Endometrium (tissue), 2 donors: ENCODE measurements at regions not wholly inside any gene's neighbourhood (a gene's known extent, or its start where the extent isn't known, plus 50 kb on each side); places are given as distances from the start of the nearest gene placed in this dataset.
"Not testable (repeated sequence)": the region's sequence is repeated elsewhere in the genome, so short reads cannot be mapped to it uniquely, and the experiment has no call there.

Experiments used
- FAIRE-seq: peaks from 2 replicates; lab custom pipeline; 2012; peaks lifted over from hg19 to GRCh38; lab: Jason Lieb, UNC
- donor health status: control.
- donor health status: control.

DNA sequence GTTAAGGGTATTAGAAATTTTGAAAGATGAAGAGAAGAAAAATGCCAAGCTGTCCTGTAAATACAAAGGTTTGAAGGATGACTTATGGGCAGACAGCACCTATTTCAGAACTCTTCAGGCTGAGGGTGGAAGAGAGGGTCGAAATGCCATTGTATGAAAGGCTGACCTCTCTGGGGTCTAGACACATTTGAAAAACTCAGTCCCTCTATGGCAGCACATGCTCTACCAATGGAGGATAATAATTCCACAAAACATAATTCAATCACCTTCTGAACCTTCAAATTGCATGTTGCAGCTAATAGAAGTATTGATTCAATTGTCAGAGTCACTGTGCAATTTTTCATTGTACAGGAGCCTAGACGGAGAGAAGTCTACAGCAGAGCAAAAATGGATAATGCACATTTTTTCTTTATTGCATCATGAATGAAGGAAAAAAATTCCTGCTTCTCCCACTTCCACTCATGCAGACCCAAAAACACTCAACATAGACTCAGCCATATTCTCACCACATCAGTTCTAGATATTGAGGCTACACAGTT, 569.1 kb downstream of the TBL1XR1 start:
- no peak for FAIRE-seq

DNA sequence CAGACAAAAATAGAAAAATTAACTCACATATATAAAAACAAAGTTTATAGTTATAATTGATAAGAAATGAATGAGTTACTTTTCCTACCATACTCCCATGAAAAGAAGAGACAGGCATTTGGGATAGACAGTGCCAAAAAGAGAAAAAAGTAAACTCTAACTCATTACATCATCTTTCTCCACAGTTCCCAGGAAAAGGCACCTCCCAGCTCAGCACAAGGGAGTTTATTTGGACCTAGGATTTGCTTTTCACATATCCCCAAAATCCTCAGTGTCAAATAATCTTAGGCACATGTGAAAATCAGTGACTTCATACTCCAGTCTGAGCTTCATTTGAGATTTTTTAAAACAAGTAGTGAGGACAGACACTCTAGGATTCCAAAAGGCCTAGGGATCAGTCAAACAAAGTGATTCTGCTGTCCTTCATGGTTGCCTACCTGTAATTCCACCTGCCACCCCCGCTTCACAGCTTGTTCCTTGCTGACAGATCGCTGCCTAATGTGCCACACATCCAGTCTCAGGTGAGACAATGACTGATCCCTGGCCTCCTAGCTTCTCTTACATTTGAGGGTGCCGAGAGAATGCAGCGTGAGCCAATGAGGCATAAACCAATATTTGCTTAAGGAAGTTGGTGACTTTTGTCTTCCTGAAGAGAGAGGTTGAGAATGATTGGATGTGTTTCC, 573.7 kb downstream of the TBL1XR1 start:
- no peak for FAIRE-seq

DNA sequence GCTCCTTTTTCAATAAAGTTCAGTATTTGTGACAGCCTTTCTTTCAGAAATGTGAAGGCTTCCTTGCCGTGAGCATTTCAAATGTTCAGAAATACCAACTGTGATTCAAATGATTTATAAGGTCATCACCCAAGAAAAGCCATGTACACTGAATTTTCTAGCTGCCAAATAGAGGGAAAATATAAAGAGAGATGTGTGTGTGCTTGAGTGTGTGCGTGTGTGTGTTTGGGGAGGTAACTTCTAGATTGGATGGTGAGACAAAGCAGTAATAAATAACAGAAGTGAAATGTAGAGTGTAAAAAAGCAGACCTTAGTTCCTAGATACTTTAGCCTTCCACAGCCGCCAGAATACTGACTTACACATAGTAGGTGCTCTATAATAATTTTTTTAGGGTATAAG, 577.4 kb downstream of the TBL1XR1 start:
- no peak for FAIRE-seq

DNA sequence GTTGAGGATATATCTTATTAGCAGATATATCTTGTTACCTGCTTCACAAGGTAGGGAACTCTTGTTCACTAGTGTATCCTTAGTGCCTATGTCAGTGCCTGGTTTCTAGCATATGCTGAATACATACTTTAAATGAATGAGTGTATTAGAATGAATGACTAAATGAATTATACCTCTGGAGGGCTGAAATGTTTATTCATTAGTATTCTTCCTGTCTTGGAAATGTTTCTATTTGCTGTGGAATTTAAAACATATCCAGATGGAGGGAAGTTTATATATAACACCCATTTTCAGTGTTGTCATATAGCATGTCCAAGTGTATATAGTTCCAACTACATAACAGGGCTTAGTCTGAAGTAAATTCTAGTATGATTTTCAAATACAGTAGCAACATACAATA, 581.5 kb downstream of the TBL1XR1 start:
- no peak for FAIRE-seq

DNA sequence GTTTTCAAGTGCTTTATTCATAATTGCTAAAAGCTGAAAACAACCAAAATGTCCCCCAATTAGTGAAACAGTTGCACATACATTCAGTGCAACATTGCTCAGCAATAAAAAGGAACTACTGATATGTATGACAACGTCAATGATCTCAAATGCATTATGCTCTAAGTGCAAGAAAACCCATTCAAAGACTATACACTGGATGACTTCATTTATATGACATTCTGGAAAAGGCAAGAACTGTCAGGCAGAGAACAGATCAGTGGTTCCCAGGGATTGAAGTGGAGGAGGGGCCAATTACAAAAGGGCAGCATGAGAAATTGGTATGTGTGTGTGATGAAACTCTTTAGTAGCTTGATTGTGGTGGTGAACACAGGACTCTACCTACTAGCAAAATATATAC, 585.6 kb downstream of the TBL1XR1 start:
- no peak for FAIRE-seq

DNA sequence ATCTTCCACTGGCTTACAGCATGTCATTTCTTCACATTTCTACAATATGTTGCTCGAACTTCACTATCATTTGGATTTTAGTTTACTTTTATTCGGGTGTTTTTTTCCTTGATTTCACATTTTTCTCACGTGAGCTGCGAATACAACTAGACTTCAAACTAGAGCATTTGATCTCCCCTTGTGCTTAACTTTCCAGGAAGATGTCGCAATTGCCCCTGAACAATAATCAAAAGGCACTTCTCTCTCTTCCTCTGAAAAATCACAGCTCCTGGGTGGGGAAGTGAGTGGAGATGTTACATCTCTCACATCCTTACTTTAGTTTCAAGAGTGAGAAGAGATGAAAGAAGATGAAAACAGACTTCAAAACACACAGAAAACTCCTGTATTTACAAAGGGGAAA, 587.9 kb downstream of the TBL1XR1 start:
- no peak for FAIRE-seq

DNA sequence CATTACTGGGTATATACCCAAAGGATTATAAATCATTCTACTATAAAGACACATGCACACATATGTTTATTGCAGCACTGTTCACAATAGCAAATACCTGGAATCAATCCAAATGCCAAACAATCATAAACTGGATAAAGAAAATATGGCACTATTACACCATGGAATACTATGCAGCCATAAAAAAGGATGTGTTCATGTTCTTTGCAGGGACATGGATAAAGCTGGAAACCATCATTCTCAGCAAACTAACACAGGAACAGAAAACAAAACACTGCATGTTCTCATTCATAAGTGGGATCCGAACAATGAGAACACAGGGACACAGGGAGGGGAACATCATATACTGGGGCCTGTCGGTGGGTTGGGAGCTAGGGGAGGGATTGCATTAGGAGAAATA, 591.7 kb downstream of the TBL1XR1 start:
- not testable (repeated sequence) for FAIRE-seq

DNA sequence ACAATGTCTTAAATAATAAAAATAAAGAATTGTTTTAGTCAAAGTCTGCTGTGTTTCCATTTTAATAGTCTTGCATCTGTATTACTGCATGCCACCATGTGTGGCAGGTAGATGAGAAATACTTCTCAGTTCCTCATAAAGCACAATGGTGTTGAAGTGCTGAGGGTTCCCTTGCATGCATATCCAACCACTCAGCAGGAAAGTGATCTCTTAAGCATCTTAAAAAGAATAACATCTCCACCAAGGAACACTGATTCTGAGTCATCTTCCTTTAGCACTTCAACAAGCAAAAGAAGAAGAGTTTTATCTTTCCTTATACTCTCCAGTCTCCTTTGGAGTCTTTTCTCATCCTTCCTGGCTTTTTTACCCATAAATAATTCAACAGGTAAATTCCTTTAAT, 602.0 kb downstream of the TBL1XR1 start:
- FAIRE-seq, result no peak

DNA sequence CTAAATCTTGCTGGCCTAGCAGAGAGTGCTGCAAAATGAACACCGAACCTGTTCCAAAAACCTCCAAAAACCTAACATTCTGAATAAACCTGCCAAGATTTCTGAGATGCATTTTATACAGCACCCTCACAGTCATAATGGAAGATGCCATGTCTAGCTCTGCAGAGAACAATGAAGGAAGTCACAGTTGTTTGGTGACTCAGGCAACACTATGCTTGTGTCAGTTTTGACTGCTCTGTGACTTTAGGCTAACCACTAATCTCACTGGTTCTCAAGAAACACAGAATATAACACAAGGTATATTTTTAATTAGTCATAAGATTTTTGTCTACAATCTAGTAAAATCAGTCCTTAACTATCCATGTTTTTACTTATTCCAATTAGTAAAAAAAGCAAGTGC, 606.6 kb downstream of the TBL1XR1 start:
- FAIRE-seq, result no peak

DNA sequence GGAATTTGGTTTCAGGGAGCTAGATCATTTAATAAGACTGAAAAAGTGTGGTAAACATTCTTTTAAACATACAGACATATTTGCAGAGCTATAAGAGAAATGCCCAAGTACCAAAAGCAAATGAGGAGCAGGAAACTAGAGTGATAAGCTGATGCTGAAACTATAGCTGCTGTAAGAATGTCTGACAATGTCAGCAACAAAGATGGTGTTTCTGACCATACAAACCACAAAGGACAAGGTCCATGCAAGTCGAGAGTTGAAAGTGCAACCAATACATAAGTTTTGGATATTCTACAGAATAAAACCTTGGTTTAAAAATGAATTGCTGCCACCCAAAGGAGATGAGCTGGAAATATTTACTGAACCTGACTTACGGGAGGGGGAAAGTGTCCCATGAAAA, 610.2 kb downstream of the TBL1XR1 start:
- no peak for FAIRE-seq

DNA sequence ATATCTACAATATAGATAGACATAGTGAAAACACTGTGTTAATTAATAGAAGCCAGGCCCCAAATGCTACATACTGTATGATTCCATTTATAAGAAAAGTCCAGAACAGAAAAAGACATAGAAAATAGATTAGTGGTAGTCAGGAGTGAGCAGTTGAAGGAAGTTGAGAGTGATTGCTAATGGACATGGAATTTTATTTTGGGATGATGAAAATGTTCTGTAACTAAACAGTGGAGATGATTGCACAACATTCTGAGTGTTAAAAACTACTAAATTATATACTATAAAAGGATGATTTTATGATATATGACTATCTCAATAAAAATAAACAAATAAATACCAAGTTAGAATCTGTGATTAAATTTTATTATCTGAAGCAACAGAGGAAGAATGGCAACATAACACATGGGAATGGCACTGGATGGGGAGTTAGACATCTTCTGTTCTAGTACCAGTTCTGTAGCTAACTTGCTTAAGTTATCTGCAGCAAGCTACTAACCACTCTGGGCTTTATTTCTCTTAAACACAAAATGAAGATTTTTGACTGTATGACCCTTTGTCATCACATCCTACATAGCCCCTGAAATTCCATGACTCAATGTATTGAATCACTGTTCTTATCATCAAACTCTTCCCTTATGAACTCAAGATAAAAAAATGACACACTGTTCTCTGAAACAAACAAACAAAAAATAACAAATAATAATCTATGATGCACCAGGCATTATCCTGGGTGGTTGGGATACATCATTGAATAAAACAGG, 612.7 kb downstream of the TBL1XR1 start:
- no peak for FAIRE-seq

DNA sequence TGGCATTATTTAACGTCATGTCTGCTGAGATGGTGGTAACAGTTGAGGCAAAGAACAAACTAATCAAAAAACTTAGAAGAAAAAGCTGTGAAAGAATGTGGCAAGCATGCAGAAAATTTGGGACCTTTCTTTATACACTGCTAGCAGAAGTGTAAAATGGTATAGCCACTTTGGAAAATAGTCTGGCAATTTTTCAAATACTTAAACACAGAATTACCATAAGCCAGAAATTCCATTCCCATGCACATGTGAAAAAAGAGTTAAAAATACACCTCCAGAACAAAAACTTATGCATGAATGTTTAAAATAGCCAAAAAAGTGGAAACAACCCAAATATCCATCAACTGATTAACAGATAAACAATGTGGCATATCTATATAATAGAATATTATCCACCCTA, 613.3 kb downstream of the TBL1XR1 start:
- FAIRE-seq, result no peak

DNA sequence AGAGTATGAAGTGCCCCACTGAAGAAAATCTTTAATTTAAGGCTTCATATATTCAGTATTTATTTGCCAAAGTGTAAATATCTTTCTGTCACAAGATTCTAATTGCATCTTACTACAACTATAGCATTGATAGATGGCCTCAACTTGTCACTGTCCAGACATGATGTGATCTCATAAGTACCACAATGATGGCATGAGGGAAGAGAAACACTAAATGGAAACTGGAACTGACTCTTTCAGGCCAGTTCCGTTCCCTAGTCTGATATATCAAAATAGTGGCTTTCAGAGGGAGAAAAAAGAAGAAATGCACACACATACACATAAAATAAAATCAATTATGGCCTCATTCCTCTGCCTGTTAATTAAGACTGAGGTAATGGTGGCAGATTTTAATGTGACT, 615.7 kb downstream of the TBL1XR1 start:
- FAIRE-seq, result no peak

DNA sequence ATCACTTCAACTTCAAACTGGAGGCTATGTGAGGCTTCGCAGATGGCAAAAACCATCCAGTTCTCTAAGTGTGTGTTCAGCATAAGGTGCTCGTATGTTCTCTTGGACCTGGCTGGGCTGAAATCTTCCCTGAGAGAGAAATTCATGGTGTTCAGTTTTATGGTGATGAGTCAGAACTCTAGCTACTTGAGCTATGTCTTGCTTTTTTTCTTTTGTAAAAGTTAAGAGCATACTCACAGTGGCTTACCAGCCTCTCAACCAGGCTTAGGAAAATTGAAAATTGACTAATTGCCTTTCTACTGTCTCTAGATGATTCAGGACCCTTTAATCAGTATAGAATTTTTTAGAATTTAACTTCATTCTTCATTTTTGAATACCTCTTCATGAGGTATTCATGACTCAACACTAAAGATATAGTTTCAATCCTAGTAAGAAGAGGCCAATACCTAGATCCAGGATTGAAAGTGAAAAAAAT, 617.5 kb downstream of the TBL1XR1 start:
- FAIRE-seq, result no peak

DNA sequence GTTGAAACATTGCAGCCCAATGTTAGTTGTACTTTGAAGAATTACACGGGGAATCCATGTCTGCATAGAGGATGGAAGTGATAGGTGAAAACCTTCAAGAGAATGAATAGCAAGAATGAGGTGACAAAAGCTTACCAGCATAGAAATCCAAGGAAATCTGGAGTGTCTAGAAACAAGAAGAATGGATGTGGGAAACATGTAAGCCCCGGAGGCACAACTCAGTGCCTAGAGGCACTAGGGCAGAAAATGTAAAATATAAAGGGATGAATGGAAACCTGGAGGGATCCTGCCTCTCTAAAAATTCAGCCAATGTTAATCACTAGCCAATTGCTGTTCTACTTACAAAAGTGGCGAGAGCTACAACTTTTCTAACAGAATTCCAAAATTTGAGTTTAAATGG, 619.0 kb downstream of the TBL1XR1 start:
- no peak for FAIRE-seq

DNA sequence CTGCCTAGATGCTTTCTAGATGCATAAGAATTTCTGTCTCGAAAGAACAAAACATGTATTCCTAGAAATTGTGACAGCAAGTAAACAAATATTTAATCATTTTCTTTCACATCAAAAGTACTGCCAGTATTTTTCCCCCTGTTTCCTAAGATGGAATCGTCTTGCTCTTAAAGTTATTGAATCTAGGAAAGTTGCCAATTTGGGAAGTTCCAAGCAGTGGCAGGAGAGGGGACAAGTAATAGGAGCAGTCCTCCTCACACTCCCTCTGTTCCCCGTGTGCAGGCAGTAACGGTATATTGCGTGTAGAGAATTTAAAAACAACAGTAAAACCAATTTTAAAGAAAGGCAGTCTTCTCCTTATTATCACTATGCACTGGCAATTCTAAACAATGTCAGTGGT, 619.8 kb downstream of the TBL1XR1 start:
- no peak for FAIRE-seq

DNA sequence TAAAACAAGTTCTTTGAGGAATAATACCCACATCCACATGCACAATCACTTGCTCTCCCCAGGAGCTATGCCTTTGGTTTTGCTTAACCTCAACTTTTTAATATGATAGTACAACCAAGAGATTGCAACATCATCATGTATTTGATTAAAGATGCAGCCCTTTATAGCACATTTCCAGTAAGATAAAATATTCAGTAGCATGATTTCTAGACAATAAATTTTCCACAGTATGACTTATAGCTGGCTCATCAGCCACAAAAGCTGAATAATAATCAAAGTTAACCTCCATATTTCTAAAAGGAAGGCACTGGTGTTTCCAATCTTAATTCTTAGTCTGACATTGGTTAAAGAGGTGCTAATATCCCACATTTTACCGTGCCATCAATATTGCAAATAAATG, 622.5 kb downstream of the TBL1XR1 start:
- FAIRE-seq, result no peak

DNA sequence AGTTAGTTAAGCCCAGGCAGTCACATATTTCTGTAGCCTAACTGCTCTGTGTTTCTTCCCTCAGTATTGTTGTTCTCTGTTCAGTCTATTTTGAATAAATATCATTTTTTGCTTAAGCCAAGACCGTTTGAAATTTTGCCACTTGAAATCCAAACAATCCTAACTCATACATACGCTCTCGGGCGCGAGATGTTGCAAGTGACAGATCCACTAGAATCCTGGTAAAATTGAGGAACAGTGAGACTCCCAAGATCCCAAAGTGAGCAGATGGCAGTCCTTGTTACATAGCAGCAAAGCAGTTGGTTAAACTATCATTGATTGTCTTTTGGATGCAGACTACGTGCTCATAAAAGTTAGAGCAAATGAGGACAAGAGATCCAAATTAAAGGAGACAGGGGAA, 625.4 kb downstream of the TBL1XR1 start:
- no peak for FAIRE-seq

DNA sequence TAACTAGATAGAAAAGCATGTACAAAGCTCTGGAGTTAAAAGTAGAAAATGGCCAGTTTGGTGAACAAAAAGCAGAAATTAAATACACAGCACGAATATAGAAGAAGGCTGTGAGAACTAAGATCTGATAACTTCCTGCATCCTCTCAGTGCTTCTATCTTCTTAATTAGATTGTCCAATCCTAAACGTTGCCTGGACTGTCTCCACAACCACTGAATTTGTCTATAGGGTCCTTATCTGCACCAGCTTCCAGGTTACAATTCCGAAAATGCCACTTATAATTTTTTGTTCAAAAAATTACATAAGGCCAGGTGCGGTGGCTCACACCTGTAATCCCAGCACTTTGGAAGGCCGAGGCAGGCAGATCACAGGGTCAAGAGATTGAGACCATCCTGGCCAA, 626.3 kb downstream of the TBL1XR1 start:
- no peak for FAIRE-seq

DNA sequence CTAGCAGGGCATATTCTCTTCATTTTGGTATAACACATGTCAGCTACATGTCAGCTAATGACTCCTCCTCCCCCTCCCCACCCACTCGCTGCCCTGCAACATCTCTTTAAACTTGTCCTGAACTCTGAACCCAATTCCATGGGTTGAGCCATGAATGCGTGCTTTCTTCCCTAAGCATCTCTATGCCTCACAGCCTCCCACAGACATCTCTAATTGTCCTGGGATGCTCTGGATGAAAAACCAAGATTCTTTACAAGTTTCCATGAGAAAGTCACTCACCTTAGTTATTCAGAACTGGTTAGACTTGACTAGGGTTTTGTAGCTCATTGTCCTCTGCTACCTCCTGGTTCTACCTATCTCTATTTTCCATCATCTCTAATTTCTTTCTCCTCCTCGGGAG, 629.1 kb downstream of the TBL1XR1 start:
- FAIRE-seq, result no peak

DNA sequence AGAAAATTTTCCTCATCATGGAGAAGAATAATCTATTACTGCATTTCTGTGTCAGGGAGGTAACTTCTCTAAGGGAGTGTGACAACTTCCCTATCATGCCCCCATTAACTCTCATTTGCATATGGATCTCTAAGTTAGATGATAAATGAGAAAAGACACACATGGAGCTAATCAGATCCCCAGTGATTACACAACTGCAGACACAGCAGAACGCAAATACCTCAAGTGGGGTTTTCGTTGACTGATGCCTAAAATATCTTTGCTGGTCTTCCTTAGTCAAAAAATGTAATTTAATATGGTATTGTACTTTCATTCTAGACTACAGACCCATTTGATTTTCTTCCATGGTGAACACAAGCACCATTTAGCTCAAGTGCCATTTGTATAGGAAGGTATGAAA, 630.5 kb downstream of the TBL1XR1 start:
- no peak for FAIRE-seq

DNA sequence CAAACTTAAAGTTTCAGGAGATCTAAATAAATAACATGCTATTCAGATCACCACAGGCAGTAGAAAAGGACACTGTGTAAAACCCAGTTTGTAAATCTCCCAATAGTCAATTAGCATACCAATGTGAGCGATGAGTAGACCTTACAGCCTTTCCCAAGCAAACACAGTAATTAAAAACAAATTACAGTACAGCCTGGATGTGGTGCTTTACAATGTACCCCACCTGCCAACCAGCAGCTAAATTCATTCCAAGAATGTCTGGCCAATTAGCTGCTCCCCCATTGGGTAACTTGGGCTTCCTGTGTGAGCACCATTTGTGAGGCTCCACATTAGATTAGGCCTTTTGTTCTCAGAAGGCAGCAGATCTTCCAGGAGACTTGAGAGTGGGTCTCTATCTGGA, 635.0 kb downstream of the TBL1XR1 start:
- no peak for FAIRE-seq

DNA sequence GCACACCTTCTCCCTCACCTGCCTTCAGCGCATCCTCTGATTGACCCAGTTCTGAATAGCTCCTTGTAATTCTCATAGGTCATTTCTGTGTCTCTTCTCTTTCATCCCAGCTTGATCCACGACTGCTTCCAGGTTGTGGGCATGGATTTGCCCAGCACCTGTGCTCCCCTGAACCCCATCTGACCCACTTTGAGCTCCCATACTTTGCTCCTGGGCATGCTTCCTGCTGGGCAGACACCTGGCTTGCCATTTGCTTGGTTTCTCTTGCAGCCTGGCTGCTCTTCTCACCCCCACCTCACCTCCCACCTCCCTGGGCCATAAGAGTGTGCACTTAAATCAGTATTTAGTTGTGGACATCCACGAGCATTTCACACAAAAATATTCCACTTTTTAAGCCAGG, 635.5 kb downstream of the TBL1XR1 start:
- no peak for FAIRE-seq
